Fibroblast of the aortic adventitia (primary cell): ENCODE measurements at regions not wholly inside any gene's neighbourhood (a gene's known extent, or its start where the extent isn't known, plus 50 kb on each side); places are given as distances from the start of the nearest gene placed in this dataset.
"Not testable (repeated sequence)": the region's sequence is repeated elsewhere in the genome, so short reads cannot be mapped to it uniquely, and the experiment has no call there.

Experiments
- DNase-seq: peaks from one replicate; pipeline ENCODE4 v3.0.0-alpha.2; 2010; ENCODE audit warnings: low read depth
- H3K4me3 ChIP-seq: 2 replicates; pipeline ENCODE4 v1.5.1; 2011; ENCODE audit warnings: low read depth, mild to moderate bottlenecking, control low read depth, low read length, moderate library complexity
- TF ChIP-seq, protein P1 (sequence below): IDR thresholded peaks from 2 replicates; pipeline ENCODE4 v1.5.1; 2011; ENCODE audit warnings: mild to moderate bottlenecking, low read length, control low read depth, inconsistent platforms; ENCODE audit not compliant: insufficient read depth

DNA sequence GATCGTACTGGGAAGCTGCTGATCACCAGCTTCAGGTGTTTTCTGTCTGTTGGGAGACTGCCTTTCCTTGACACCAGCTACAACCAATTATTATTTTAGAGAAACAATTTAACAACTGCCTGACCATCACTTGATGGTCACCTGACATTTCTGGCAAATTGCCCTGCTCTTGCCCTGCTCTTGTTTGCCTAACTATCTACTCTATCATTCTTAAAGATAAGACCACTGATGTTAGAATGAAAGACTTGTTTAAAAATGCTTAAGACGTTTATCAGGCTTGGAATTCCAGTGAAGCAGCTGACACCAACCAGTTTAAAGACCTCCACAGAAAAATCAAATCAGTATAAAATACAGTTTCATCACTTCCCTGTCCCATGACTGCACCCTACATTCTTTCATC lies 423.3 kb upstream of the CAMK1G start:
- H3K4me3 ChIP-seq: no peak overlapping the region
- TF ChIP-seq, protein P1, sequence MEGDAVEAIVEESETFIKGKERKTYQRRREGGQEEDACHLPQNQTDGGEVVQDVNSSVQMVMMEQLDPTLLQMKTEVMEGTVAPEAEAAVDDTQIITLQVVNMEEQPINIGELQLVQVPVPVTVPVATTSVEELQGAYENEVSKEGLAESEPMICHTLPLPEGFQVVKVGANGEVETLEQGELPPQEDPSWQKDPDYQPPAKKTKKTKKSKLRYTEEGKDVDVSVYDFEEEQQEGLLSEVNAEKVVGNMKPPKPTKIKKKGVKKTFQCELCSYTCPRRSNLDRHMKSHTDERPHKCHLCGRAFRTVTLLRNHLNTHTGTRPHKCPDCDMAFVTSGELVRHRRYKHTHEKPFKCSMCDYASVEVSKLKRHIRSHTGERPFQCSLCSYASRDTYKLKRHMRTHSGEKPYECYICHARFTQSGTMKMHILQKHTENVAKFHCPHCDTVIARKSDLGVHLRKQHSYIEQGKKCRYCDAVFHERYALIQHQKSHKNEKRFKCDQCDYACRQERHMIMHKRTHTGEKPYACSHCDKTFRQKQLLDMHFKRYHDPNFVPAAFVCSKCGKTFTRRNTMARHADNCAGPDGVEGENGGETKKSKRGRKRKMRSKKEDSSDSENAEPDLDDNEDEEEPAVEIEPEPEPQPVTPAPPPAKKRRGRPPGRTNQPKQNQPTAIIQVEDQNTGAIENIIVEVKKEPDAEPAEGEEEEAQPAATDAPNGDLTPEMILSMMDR: no peak
- DNase-seq: no peak

DNA sequence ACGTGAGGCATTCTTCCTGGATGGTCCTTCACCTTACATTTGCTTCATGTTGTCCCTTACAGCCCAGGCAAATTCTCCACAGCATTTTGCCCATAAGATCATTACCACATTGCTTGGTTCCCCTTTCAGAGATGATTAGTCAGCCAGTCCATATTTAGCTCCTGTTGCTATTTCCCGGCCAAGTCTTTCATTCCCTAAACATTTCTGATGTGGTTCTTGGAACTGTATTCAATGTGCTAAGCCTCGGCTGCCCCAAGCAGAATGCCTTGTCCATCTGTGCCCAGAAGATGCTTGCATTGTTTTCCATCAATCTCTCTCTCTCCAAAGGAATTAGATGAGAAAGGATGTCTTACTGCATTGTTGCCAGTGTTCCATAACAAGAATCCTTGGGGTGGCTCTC lies 420.9 kb upstream of the CAMK1G start:
- peak; percentile 46 for DNase-seq
- TF ChIP-seq, protein P1: no peak

DNA sequence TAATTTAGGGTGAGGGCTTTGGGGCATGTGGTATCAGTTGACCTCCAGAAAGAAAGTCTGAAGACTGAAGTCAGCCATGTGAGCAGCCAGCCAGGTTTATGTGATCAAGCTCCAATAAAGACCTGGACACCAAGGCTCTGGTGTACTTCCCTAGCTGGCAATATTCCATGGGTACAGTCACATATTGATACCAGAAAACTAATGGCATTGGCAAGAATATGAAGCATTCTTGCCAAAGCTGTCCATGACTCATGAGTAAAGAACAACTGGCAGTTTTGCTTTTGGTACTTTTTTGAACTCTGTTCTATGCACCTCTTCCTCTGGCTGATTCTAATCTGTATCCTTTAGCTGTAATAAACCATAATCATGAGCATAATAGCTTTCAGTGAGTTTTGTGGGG lies 415.3 kb upstream of the CAMK1G start:
- H3K4me3 ChIP-seq: no peak overlapping the region
- peak; percentile 73 for DNase-seq
- TF ChIP-seq, protein P1: no peak

More for the DNA sequence above, 420.9 kb upstream of the CAMK1G start:
- no peak overlapping the region for H3K4me3 ChIP-seq

- TF ChIP-seq, protein P1: no peak
- DNase-seq: no peak
- H3K4me3 ChIP-seq: no peak overlapping the region
Observed at GRCh38 chr1:209171151-209171550, 412.4 kb upstream of the CAMK1G start.

GRCh38 chr1:209172286-209172685 lies 411.2 kb upstream of the CAMK1G start:
- no peak for DNase-seq
- TF ChIP-seq, protein P1: no peak
- H3K4me3 ChIP-seq: no peak overlapping the region

GRCh38 chr1:209172792-209173542 lies 410.5 kb upstream of the CAMK1G start:
- not testable (repeated sequence) for H3K4me3 ChIP-seq, DNase-seq

DNA sequence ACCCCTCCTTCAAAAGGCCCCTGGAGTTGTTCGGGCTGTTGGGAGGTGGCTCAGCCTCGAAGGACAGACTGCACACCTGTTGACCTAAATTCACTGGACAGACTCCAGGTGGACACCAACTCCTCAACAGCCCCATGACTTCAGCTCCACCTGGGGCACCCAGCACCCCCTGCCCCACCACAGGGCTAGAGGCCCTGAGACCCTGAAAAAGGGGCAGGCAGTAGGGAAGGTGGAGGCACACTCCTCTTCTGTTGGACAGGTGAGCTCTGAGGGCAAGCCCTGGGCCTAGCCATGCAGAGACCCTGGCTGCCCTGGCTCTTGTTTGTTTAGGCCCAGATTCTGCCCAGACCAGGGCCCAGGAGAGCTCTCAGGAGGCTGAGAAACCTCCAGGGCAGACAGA lies 409.7 kb upstream of the CAMK1G start:
- H3K4me3 ChIP-seq, DNase-seq: not testable (repeated sequence)

GRCh38 chr1:209176866-209177430 lies 406.6 kb upstream of the CAMK1G start:
- H3K4me3 ChIP-seq: no peak overlapping the region
- TF ChIP-seq, protein P1: no peak
- no peak for DNase-seq
